ENCODE measurements at regions not wholly inside any gene's neighbourhood (a gene's known extent, or its start where the extent isn't known, plus 50 kb on each side); places are given as distances from the start of the nearest gene placed in this dataset.
"Not testable (repeated sequence)": the region's sequence is repeated elsewhere in the genome, so short reads cannot be mapped to it uniquely, and the experiment has no call there.

DNA sequence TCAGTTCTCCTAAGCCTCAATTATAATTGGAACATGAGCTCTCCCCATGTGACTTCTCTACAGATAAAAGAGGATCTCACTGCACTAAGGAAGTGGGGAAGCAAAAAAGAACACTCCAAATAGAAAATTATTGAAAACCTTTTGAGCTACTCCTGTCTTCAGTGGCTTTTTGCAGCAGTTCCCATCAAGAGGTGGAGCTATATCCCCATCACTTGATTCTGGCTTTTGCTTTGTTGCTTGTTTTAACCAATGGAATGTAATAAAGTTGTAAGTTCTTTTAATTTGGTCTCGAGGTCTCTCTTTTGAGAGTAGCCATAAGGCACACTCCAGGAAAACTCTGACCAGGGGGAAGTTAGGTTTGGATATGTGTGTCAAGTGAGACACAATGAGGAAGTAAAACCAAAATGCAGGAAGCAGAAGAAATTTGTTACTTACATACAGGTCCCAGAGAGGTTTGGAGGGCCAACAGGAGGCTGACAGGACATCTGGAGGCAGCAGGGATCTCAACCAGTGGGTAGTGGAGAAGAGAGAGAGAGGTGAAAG, 569.4 kb downstream of the HTR7 start:
- no peak for DNase-seq

DNA sequence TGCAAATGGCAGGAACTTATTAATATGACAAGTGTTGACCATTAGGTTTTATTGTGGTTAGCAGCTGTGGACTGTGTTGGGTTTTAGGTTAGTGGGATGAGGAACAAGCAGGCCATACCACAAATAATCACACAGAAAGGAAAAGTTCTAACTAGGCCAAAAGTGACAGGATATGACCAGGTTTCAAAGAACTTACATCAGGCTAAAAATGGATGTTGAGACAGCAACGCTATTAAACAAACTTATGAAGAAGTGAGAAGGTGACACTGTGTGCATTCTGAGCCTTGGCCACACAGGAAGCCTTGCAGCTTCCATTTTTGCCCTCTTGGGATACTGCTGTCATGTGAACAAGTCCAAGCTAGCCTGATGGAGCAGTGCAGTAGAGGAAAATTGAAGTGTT, 568.8 kb downstream of the HTR7 start:
- no peak for DNase-seq

DNA sequence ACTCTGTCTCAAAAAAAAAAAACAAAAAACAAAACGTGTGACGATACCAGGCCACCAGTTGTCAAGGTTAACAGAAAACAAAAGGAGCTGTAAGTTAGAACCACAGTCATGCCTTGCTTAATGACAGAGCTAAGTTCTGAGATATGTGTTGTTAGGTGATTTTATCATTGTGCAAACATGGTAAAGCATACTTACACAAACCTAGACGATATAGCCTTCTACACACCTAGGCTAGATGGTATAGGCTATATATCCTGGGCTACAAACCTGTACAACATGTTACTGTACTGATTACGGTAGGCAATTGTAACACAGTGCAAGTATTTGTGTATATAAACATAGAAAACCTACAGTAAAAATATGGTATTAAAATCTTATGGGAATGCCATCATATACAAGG, 564.2 kb downstream of the HTR7 start:
- no peak for DNase-seq

DNA sequence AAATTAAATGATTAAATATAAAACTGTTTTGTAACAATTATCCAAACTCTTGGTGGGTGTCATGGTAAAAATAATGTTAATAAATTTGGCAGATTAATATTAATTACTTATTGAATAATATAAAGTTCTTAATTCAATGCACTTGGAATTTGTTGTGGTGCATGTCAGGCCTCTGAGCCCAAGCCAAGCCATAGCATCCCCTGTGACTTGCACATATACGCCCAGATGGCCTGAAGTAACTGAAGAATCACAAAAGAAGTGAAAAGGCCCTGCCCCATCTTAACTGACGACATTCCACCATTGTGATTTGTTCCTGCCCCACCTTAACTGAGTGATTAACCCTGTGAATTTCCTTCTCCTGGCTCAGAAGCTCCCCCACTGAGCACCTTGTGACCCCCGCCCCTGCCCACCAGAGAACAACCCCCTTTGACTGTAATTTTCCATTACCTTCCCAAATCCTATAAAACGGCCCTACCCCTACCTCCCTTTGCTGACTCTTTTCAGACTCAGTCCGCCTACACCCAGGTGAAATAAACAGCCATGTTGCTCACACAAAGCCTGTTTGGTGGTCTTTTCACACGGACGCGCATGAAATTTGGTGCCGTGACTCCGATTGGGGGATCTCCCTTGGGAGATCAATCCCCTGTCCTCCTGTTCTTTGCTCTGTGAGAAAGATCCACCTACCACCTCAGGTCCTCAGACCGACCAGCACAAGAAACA, 562.9 kb downstream of the HTR7 start:
- DNase-seq, result not testable (repeated sequence)

DNA sequence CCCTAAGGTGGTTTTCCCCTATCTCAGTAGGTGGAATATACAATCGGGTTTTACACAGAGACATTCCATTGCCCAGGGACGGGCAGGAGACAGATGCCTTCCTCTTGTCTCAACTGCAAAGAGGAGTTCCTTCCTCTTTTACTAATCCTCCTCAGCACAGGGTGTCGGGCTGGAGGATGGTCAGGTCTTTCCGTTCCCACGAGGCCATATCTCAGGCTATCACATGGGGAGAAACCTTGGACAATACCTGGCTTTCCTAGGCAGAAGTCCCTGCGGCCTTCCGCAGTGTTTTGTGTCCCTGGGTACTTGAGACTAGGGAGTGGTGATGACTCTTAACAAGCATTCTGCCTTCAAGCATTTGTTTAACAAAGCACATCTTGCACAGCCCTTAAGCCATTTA, 555.8 kb downstream of the HTR7 start:
- not testable (repeated sequence) for DNase-seq

DNA sequence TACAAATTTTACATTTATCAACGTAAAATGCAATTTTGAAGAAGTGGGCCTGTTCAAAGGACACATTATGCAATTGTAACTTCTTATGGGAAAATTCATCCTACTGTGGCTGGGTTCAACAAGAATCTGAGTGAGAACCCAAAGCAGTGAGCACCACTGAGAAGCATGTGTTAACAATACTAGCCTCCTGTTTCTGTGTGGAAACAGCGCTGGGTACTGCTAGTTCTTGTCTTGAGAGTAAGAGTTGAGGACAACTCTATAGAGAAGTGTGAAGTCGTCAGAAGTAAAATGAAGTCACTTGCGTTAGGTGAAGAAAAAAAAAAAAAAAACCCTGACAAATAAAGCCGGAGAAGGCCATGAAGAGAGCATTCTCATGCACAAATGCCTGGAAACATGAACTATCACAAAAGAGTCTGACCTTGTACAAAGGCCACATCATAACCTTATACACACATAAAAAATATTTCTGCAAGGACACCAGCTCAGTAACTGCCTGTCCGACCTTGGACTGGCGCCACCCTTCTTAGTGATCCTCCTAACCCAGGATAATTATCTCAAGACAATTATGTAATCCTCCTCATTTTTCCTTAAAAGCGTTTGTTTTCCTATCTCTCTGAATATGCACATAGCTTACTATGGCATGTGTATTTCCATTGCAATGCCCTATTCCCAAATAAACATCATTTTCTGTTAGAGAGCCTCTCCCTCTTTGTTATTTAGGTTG, 554.9 kb downstream of the HTR7 start:
- DNase-seq, result no peak

DNA sequence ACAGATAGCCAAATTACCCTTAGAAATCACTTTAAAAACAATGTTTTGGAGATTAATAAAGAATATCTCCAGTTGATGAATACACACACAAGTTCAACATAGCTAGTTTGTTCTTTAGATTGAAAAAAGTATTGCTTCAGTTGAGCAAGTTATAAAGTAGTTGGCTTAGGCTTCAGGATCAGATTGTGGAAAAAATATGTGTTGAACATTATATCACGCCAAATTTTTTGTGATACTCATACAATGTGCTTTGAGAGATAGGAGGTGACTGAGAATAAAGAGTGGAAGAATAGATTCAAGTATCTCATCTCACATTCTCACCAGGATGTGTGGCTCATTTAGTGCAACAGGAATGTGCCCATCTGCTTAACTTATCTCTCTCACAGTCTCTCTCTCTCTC, 553.3 kb downstream of the HTR7 start:
- no peak for DNase-seq

DNA sequence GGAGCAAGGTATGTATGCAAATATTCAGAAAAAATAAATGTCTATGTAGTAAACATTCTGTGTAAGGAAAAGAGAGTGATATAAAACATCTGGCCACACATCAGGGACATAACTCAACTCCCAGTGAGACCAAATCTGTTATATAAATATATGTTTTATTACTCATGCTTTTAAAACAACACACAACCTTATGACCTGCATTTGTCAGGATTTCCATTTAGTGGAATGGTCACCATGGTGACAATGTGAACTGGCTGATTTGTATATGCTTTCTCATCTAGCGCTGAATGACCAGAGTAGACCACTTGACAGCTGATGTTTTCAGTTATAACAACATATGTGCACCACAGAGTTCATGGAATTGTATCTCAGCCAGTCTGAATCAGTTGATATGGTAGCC, 551.7 kb downstream of the HTR7 start:
- no peak for DNase-seq

DNA sequence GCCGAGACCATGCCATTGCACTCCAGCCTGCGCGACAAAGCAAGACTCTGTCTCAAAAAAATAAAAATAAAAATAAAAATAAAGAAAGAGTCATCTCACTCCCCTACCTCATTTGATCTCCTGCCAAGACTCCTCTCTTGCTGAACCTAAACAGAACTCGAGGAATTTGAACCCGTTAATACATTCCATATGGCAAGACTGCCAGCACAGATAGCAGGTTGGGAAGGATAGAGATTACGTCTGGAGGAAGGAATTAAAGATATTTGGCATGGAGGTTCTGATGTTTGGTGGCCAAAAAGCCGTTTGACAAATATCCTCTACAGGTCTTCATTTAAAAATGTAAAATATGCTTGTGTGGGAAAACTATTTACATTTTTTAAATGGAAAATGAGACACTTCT, 549.6 kb downstream of the HTR7 start:
- no peak for DNase-seq

DNA sequence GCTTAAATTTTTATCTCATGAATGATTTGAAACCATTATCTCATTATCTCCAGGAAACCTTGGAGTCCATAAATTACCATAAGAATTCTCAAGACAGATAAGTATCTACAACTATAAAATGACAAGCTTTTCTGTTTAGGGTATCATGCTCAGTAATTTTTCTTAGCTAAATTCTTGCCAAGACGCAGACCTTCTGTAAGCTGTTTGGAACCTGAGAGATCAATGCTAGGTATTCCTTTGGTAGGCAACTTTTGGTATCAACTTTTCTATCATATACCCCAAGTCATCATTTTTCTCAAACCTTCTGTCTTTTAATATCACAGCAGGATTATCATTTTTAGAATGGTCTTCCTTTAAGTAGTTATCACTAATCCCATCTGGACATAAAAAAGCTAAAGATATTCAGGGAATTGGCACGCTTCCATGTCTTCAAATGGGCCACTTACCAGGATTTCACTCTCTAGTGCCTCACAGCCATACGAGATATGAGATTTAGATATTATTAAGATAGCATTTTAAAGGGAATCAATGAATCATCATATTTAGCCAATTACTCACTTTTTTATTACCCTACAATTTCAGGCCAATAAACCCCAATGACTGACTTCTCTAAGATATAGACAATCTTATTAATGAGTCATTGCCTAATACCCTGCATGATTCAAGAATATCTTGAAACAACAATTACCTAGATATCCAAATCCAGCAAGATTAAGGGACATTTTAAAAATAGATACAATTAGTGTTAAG, 544.1 kb downstream of the HTR7 start:
- DNase-seq, result no peak

DNA sequence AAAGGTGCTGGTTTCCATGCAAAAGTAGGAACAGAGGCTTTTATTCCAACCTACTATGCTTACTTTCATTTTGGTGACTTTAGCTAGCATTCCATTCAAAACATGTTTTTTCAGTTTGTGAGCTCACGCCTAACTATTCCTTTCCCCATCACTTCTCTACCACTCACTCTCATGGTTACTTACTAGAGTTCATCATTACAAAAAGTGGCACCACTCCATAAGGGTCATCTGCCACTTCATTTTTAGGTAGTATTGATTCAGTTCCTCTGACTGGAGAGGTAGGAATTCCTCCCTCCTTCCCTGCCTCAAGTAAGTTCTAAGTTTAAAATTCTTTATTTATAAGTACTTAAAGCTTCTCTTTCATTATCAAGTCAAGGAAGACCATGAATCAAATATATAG, 543.1 kb downstream of the HTR7 start:
- no peak for DNase-seq

DNA sequence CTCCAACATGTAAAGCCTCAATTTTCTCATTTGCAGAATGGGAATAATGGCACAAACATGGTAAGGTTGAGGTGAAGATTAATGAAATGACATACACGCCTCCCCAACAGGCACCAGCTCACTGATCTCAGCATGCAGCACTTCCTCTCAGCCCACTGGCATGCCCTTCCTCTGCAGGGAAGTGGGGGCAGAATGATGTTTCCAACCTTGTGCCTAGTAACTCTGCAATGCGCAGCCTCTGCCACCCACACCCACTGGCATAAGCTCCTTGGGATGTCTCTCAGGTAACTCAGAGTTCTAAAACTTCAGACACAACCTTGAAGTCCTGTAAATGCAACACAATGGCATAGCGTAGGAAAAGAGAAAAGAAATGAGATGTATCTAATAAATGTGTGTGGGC, 540.7 kb downstream of the HTR7 start:
- DNase-seq, result no peak

DNA sequence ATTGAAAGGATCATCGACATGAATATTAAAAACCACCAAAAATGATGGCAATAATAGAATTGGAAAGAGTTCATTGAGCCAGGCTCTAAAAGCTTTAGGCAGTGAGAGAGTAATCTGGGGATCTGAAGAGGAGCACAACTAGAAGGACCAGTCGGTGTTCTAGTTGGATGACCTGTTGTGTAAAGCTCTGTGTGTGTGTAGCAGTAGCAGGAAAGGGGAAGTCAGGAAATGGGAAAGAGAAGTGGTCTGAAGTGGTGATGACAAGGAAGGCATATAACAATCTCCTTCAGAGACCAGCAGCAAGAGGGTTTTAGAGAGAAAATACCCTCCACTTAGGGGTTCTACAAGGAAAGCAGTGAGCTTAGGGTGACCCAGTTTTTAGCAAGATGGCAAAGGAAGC, 539.2 kb downstream of the HTR7 start:
- no peak for DNase-seq

DNA sequence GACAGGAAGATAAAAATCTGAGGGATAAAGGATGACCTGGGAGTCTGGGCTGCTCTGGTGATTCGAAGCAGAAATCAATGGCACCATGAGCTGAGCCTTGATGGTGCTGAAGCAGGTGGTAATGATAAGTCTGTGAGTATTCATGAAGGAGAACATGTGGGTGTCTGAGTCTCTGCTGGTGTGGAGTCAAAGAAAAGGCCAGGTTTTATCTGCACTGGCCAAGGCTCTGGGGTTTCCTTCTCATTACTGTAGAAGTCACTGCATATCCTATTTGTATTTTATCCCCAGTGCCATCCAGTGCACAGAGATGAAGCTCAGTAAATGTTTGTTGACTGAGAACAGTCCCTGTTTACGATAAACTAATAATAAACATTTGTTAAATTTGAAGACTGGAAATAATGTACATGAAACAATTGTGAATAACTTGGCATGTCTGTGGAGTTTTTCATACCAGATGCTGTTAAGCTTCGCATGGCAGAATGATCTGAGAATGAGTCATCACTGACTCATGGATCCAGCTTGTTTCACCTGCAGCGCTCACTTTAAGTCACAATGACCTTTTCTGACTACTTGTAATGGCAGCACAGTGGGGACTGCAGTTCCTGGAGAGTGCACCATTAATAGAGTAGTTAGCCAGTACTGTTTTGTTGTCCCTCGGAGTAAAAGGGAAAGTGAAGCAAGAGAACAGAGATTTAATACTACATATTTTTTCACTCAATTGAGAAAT, 538.5 kb downstream of the HTR7 start:
- DNase-seq, result peak; percentile 39

DNA sequence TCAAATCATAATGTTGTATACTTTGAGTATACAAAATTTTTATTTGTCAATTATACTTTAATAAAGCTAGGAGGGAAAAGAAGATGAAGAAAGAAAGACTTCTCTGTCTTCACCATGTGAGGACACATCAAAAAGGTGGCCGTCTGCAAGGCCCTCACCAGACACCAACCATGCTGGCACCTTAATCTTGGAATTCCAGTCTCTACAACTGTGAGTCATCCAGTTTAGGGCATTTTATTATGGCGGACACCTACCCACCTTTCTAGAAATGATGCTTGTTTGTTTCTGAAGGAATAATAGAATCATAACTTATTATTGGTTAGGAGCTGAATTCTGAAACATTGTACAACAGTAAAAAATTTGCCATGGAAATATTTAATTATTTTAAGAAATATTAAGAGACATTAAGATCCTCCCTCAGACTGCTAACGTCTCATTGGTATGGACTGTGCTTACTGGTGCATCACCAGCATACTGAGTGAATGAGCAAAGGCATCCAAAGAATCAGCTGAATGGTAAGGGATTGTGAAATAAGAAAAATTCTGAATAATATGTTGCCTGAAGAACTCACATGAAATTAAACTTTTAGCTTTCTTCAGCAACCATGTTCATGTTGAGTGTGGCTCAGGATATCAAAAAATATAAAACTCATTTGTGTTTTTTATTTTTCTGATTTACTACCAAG, 536.6 kb downstream of the HTR7 start:
- DNase-seq, result no peak

DNA sequence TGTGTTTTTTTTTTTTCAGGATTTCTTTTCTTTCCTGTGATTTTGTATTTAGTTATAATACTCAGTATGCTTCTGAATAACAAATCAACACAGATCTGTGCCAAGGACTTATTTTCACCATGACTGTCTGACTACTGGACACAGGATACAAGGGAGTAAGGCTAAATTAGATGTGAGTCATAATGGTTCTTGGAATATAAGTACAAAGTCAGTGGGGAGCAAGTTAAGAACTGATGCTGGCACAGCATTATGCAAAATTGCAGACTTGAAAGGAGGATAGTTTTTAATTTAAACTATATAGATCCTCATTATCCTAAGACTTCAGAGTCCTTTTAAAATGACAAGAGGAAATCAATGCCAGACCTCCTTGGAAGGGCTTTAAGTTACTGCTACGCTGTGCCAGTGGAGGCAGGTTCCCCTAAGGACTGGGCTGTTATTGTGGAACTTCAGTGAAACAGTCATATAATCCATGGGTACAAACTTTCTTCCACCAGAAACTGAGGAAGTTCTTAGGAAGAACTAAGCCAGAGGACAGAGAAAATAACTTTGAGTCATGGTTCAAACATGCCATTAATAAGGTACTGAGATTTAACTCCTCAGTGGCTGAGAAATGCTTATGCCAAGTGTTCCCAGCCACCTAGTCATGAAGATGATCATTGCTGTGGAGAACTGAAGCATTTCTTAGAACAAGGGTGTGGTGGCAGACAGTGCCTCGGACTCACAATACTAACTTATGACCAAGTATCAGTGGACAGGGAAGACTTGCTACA, 531.2 kb downstream of the HTR7 start:
- DNase-seq, result no peak

DNA sequence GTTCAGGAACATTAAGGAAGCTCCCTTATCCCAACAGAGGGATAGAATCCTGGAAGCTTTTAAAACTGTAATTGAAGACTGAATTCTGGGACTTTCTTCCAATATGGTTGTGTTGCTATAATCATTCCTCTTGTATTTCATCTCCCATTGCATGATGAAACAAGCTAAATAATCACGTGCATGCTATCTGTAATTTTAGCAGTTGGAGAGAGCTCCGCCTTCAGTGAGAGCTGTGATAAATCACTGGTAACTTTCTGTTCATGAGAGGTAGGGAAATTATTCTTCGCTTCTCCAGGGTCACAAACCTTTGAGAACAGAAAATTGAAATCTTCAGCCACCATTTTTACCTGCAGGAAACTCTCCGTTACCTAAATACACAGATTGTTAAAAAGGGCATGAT, 530.2 kb downstream of the HTR7 start:
- DNase-seq, result no peak

DNA sequence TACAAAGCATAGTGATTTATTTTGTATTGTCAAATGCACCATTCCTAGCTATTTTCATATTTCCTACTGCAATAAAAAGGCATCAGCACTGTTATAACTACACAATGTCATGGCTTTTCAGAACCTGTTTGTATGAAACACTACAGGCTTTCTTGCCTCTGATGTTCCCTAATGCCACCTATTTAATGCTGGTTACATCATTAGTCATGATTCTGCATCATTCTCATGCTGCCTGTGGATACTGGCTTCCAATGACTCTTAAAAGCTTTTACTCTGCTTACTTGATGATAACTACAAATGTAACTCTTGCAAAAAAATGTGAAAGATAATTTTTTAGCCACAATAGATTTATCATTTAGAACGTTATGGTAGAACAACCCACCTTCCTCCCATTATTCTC, 529.4 kb downstream of the HTR7 start:
- DNase-seq, result no peak

DNA sequence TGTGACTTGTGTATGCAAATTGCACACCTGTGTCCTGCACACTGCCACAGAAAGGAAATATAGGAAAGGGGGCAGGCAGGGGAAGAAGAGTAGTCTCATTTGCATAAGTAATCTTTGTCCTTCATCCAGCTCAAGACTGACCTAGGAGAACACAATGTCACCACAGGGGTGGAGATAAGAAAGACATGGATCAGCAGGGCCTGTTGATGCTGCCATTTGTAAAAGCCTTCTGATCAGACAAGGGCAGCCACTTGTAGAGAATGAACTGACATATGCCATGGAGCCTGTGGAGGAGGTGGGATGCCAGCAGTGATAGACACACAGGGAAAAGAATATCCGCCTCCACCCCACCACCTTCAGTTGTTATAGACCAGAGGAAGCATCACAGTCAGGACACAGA, 528.9 kb downstream of the HTR7 start:
- no peak for DNase-seq

DNA sequence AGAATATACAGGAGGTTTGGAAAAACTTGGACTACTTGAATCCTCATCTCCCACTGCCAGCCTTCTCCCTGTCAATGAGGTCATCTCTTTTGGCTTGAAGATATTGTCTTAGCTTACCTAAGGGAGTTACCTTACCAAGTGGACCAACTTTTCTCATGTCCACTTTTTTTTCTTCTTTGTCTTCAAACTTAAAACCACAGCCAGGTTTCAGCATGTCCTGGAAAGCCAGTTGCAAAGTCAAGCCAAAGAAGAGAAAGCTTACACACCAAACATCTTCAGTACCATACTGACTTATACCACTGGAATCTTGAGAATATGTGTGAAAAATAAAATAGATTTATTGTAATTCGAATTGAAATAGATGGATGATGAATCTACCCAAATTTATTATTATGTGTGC, 520.5 kb downstream of the HTR7 start:
- DNase-seq, result no peak

DNA sequence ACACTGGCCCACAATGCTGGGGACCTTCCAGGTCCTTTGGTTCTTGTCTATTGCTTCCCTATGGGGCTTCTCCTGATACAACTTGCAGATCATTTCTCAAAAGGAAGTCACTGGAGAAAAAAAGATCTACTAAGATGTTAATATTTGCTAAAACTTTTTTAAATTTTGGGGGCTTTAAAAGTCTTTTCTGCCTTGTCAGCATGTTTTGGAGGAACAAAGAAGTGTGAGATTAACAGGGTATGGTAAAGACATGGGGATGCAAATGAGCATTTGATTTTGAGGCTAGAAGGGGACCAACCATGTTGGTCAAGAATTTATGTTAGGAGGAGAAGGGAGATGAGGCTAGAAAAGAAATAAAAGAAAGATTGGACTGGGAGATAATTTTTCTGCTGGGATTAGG, 515.4 kb downstream of the HTR7 start:
- DNase-seq, result no peak

DNA sequence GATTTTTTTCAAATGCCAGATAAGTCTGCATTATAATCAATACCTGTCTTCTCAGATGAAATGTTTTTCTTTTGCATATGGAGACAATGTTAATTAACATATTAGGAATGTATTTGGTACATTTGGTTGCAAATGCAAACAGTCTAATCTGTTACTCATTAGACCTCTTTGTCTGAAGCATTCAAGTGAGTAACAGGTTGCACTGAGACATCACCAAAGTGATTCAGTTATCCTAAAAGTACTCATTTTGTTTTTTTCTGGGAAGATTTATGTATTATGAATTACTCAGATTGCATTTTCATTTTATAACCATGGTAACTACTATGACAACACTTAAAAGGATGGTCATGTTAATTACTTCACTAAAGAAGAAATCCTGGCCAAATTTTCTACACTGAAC, 513.6 kb downstream of the HTR7 start:
- DNase-seq, result no peak
